COLO829 (cell line): ENCODE measurements at regions not wholly inside any gene's neighbourhood (a gene's known extent, or its start where the extent isn't known, plus 50 kb on each side); places are given as distances from the start of the nearest gene placed in this dataset.
A peak's percentile ranks its signal among the peaks of the same experiment; 100 is the strongest.

Source experiments
- DNase-seq: peaks from one replicate; pipeline ENCODE4 v3.0.0; 2012; ENCODE audit warnings: low spot score

- no peak for DNase-seq
Measured at GRCh38 chr1:58891347-58891746, 107.5 kb upstream of the JUN start.

DNA sequence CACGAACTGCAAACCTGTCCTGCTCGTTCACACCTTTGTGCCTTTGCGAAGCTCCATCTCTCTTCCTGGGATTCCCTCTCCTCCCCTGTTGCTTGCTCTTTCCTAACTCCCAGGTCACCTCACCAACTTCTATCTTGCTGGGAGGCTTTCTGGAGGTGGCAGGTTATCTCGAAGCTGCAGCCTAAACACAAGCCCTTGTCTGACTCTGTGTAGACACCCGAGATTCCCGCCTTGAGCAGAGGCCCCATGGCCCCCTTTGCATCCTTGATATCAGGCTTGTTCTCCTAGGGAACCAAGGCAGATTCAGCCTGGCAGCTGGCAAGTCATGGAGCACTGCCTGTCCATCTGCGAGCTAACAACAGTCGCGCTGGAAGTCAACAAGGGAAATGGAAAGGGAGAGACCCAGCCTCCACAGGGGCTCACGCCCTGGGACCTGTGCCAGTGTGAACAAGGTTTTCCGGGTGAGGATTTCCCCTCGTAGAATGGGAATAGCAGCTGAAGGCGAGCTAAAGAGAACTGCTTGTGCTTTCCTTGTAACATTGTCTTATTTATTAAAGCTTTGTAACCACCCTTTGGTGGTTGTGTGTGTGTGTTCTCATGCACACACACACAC, 109.5 kb upstream of the JUN start:
- no peak for DNase-seq

DNA sequence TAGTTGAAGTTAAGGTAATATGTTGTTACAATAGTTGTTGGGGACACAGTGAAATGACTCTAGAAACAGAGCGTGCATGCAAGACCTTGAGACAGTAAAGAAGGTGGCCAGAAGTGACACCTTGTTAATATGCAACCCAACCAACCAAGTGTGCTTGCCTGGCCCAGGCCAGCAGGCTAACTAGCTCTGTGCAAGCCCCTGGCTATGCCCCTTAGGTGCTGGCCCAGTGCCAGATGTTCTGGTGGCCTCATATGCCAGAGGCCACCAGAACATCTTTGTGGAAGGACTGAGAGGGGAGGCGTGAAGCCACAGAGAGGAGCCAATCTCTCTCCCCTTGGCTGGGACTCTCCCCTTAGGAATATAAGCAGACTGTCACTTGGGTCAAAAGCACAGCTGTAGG, 111.2 kb upstream of the JUN start:
- DNase-seq = no peak

DNA sequence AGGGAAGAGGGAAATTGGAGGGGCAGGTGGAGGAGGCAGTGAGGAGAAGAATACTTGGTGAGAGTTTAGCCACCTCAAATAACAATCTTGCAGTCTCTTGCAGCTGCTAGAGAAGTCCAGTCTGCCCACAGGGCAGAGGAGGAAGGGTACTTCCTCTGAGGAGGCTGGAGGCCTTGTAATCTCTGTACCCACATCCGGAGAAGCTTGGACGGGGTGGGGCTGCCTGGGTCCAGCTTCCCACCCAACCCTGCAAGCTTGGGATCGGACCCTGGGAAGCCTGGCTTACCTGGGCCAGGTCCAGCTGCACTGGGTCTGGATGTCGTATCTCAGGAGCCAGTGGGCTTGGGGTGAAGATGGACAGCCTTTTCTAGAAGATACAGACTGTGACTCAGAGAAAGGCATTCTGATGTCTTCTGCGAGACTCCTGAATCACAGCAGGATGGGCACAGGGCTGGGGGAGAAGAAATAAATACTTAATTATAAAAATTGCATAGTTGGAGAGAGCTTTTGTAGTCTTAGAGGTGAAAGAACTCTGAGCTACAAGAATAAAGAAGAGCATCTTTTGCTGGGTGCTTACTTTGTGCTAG, 111.8 kb upstream of the JUN start:
- no peak for DNase-seq

- no peak for DNase-seq
Measured at GRCh38 chr1:58896246-58897183, 112.7 kb upstream of the JUN start.

DNA sequence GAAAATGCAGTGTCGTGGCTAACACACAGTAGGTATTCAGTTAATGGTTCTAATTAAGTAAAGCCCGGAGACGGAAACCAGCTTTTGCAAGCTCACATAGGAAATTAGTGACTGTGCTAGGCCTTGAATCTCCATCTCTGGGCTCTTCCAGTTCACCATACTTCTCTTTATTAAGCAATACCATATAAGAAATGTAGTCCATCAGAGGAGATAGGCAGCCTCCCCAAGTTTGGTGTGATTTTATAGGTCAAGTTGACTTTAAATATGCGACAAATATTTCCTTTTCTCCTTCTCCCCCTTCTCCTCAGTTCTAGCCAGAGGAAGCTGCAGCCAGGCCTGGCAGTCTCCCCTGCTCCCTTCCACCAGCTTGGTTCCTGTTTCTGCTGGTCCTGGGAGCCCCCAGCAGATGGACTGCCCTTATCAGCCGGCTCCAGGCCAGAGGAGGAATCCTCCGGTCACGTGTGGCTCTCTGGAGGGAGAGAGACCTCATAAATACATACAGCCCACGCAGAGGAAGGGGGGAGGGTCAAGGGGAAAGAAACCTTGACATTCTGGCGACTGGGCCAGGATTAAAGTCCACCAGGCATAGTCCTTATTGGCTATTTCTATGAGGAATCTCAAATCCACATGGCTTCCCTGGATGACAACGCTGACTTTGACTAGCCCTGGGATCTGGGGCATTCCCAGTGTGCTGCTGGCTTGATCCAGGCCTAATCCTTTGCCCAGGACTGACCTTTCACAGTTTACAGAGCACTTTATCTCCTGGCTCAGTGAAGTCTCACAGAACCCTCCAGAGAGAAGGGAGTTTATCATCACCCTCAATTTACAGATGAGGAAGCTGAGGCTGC, 115.1 kb upstream of the JUN start:
- DNase-seq = peak; percentile 54

DNA sequence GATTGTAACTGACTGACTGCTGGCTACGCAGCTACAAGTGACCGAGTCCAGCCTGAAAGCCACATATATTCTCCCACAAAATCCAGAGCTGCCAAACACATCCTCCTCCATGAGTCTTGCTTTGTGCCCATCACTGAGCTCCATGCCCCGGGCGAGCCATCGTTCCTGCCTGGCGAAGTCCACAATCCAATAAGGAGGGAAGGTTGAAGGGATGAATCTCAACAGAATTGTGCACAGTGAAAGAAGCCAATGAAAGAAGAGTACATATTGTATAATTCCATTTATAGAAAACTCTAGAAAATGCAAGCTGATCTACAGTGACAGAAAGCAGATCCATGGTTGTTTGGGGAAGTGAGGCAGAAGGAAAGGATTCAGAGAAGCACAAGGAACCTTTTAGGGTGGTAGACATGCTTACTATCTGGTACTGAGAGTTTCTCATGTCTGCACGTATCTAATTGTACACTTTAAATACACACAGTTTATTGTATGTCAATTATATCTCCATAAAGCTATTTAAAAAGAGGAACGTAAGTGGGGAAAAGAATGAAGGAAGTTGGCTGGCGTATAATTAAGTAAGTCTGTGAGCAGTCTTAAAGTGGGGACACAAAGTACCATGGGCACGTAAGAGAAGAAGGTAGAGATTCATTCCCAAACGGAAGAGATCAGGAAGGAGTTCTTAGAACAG, 115.9 kb upstream of the JUN start:
- DNase-seq = no peak

GRCh38 chr1:58900396-58900795, 116.5 kb upstream of the JUN start:
- no peak for DNase-seq

GRCh38 chr1:58901008-58901407, 117.2 kb upstream of the JUN start:
- DNase-seq = no peak

- no peak for DNase-seq
Measured at GRCh38 chr1:58902830-58903513, 119.1 kb upstream of the JUN start.

- DNase-seq = peak; percentile 53
Measured at GRCh38 chr1:58903514-58904298, 119.9 kb upstream of the JUN start.

DNA sequence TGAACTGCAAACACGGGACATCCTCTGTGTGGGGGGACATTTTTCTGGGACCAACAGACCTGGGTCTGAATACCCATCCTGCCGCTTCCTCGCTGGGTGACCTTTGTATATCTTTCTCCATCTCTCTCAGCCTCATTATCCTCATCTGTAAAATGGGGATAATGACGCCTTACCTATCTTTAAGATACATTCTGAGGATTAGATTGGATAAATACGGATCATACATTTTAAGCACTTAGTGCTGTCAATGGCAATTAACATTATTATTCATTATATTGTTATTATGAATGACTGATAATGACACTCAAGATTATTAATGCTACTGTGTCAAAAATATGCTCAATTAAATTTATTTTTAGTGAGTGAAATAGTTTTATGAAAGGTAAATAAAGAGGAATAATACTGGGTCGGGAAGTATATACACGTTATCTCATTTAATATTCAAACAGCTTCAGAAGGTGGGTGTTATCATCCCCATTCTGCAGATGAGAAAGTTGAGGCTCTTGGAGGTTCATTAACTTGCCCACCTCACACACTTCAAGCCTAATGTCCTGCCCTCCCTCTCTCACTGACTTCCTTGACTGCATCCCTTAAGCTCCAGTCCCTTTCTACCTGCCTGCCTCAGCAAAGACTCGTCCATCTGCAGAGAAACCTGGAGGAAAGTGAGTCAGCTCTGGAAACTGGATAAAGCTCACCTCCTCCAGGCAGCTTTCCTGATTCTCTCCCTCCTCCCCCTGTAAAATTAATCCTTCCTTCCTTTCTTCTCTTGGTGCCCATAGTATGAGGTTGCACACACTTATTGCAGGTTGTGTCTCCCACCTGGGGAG, 120.7 kb upstream of the JUN start:
- DNase-seq = no peak

DNA sequence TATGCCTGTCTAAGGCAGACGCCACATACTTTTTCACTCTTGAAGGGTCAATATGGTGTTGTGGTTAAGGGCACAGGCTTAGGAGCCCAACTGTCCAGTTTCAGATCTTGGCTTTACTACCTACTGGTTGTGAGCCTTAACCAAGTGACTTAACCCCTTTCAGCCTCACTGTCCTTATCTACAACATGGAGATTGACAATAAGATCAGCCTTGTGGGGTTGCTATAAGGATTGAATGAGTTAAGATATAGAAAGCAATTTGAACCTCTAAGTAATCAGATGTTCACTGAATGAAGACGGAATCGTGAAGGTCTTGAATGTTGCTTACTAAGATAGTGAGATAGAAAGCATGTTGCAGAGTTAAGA, 121.3 kb upstream of the JUN start:
- no peak for DNase-seq

DNA sequence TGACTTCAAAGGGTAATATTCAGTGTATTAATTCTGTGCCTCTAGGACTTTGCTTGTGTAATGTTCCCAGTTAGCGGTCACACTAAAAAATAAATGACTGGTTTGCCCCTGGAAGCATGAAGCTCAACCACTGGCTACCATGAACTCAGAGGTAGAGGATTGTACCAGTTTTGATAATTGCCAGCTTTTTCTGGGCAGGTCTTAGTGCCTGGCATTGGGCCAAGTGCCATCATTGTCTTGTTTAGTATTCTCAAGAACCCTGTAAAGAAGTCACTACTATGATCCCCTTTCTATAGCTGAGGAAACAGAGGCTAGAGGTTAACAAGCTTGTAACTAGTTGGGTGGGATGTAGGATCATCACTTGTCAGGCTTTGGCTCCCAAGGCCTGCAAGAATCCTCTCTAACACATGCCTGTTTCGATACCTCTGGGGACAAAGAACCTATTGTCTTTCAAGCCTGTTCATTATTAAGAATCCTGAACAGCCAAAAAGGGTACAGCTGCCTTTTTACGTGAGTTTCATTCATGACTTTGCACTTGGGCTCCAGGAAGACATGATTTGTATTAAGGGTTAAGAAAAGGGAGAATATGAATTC, 121.9 kb upstream of the JUN start:
- peak; percentile 51 for DNase-seq

- no peak for DNase-seq
Measured at GRCh38 chr1:58907398-58907797, 123.6 kb upstream of the JUN start.

- DNase-seq = no peak
Measured at GRCh38 chr1:58908561-58909560, 125.0 kb upstream of the JUN start.

- DNase-seq = no peak
Measured at GRCh38 chr1:58909914-58910681, 126.3 kb upstream of the JUN start.
